Esophagus squamous epithelium (tissue), 5 donors: ENCODE measurements at regions not wholly inside any gene's neighbourhood (a gene's known extent, or its start where the extent isn't known, plus 50 kb on each side); places are given as distances from the start of the nearest gene placed in this dataset.

Experiments used
- DNase-seq: peaks from one replicate; lab custom pipeline; 2025; lab: John Stamatoyannopoulos, UW
- H3K27ac ChIP-seq, 4 donors: fragments of 200-600 bp; sonication (generic); one replicate each; pipeline ENCODE4 v1.5.1; 2016 to 2019; ENCODE audit warnings: mild to moderate bottlenecking in 1 of 4
- H3K27me3 ChIP-seq, 4 donors: fragments of 200-600 bp; sonication (generic); 1 replicate in 3 of 4; 2 replicates in 1 of 4; pipeline versions ENCODE4 v1.5.1 to v1.6.0; 2017 to 2021; ENCODE audit warnings: antibody characterized with exemption in 1 of 4
- H3K36me3 ChIP-seq, 3 donors: fragments of 200-600 bp; sonication (generic); one replicate each; pipeline ENCODE4 v1.5.1; 2016 to 2019
- H3K4me1 ChIP-seq, 3 donors: fragments of 200-600 bp; sonication (generic); one replicate each; pipeline ENCODE4 v1.5.1; 2017 to 2019
- H3K4me3 ChIP-seq, 4 donors: fragments of 200-600 bp; sonication (generic); 1 replicate in 3 of 4; 2 replicates in 1 of 4; pipeline ENCODE4 v1.5.1; 2016 to 2019; ENCODE audit warnings: mild to moderate bottlenecking in 2 of 4, moderate library complexity in 1 of 4
- H3K9me3 ChIP-seq, 3 donors: fragments of 200-600 bp; sonication (generic); one replicate each; pipeline ENCODE4 v1.5.1; 2016 to 2019
- CTCF ChIP-seq, 6 experiments: fragments of 450-650 bp in 4 of 6; fragments of 200-600 bp in 2 of 6; sonication (generic) in 2 of 6; IDR thresholded peaks; one replicate each; pipeline ENCODE4 v1.5.1; 2016 to 2019; ENCODE audit warnings: antibody characterized with exemption in 6 of 6, mild to moderate bottlenecking in 4 of 6, moderate library complexity in 4 of 6
- POLR2A ChIP-seq, 4 donors: fragments of 450-650 bp; IDR thresholded peaks; one replicate each; pipeline ENCODE4 v1.6.1; 2017; ENCODE audit warnings: antibody characterized with exemption in 4 of 4, mild to moderate bottlenecking in 4 of 4, moderate library complexity in 3 of 4
- WGBS, 2 donors: methylation state at CpG; one replicate each; pipeline ENCODE4 v1.1.5; 2018; 5-methylcytosine and 5-hydroxymethylcytosine counted together
- intact Hi-C: fragments of 100-400 bp; cut with DNase I; formaldehyde crosslinking; loops from one replicate; pipeline ENCODE4 v1.15.0; 2022
- donor health status: DM: yes; HTN: yes; CAD: no.

GRCh38 chr7:94111009-94111408 is 106.9 kb upstream of the BET1 start:
- H3K27me3 ChIP-seq, result no peaks in the 10 kb centered on the region
- no peaks in the 10 kb centered on the region for H3K4me1 ChIP-seq
- 62 to 85% methylated on average over 2 of the region's 2 CpGs for WGBS, 2 donors
- intact Hi-C loops, result no loop called here
- no peak overlapping the region for H3K4me3 ChIP-seq
- H3K36me3 ChIP-seq, result no peaks in the 10 kb centered on the region
- TF ChIP-seq POLR2A (IDR thresholded peaks at IDR 0.05) (no peak), CTCF (IDR thresholded peaks at IDR 0.05) (no peak)
- no peak overlapping the region for H3K27ac ChIP-seq
- no peaks in the 10 kb centered on the region for H3K9me3 ChIP-seq
- no peak for DNase-seq

- Histone ChIP-seq H3K27ac (no peak overlapping the region), H3K4me3 (no peak overlapping the region), H3K9me3 (no peaks in the 10 kb centered on the region), H3K27me3 (no peaks in the 10 kb centered on the region), H3K36me3 (no peaks in the 10 kb centered on the region), H3K4me1 (no peaks in the 10 kb centered on the region)
- 89 to 90% methylated on average over 2 of the region's 2 CpGs for WGBS, 2 donors
- intact Hi-C loops, result no loop called here
- no peak for TF ChIP-seq CTCF (IDR thresholded peaks at IDR 0.05)
- TF ChIP-seq POLR2A (IDR thresholded peaks at IDR 0.05), result no peak
- DNase-seq, result no peak
Measured at GRCh38 chr7:94115316-94115715, 111.2 kb upstream of the BET1 start.

GRCh38 chr7:94123136-94123535 is 119.0 kb upstream of the BET1 start:
- no peak overlapping the region for H3K27ac ChIP-seq
- WGBS, 2 donors, result 43 to 48% methylated on average over 1 of the region's 1 CpG
- H3K4me1 ChIP-seq, result no peaks in the 10 kb centered on the region
- H3K4me3 ChIP-seq, result no peak overlapping the region
- H3K9me3 ChIP-seq, result no peaks in the 10 kb centered on the region
- H3K27me3 ChIP-seq, result no peaks in the 10 kb centered on the region
- intact Hi-C loops, result no loop called here
- DNase-seq, result no peak
- H3K36me3 ChIP-seq, result no peaks in the 10 kb centered on the region
- TF ChIP-seq POLR2A (IDR thresholded peaks at IDR 0.05), result no peak
- no peak for TF ChIP-seq CTCF (IDR thresholded peaks at IDR 0.05)

GRCh38 chr7:94127026-94127425 is 122.9 kb upstream of the BET1 start:
- no peak for TF ChIP-seq CTCF (IDR thresholded peaks at IDR 0.05)
- no peak for TF ChIP-seq POLR2A (IDR thresholded peaks at IDR 0.05)
- H3K4me3 ChIP-seq, result no peak overlapping the region
- H3K36me3 ChIP-seq, result no peaks in the 10 kb centered on the region
- H3K9me3 ChIP-seq, result no peaks in the 10 kb centered on the region
- H3K27me3 ChIP-seq, result no peaks in the 10 kb centered on the region
- DNase-seq, result no peak
- intact Hi-C loops, result no loop called here
- no peaks in the 10 kb centered on the region for H3K4me1 ChIP-seq
- no peak overlapping the region for H3K27ac ChIP-seq

GRCh38 chr7:94128072-94128471 is 123.9 kb upstream of the BET1 start:
- no peak for DNase-seq
- intact Hi-C loops, result no loop called here
- Histone ChIP-seq H3K27ac (no peak overlapping the region), H3K4me3 (no peak overlapping the region), H3K9me3 (no peaks in the 10 kb centered on the region), H3K4me1 (no peaks in the 10 kb centered on the region), H3K27me3 (no peaks in the 10 kb centered on the region), H3K36me3 (no peaks in the 10 kb centered on the region)
- TF ChIP-seq POLR2A (IDR thresholded peaks at IDR 0.05) (no peak), CTCF (IDR thresholded peaks at IDR 0.05) (no peak)
- 62 to 67% methylated on average over 2 of the region's 2 CpGs for WGBS, 2 donors
